GM21390 (cell line): ENCODE measurements at regions not wholly inside any gene's neighbourhood (a gene's known extent, or its start where the extent isn't known, plus 50 kb on each side); places are given as distances from the start of the nearest gene placed in this dataset.
"Not testable (repeated sequence)": the region's sequence is repeated elsewhere in the genome, so short reads cannot be mapped to it uniquely, and the experiment has no call there.

Experiments used
- ATAC-seq: cut with Tn5 transposase; IDR thresholded peaks from one replicate; pipeline ENCODE4 v1.9.1; 2021; ENCODE audit not compliant: unreplicated experiment

- no peak for ATAC-seq
These were observed 1829.0 kb upstream of the MIR17HG start for GRCh38 chr13:89518289-89519077.

- no peak for ATAC-seq
These were observed 1827.0 kb upstream of the MIR17HG start for GRCh38 chr13:89520468-89520867.

DNA sequence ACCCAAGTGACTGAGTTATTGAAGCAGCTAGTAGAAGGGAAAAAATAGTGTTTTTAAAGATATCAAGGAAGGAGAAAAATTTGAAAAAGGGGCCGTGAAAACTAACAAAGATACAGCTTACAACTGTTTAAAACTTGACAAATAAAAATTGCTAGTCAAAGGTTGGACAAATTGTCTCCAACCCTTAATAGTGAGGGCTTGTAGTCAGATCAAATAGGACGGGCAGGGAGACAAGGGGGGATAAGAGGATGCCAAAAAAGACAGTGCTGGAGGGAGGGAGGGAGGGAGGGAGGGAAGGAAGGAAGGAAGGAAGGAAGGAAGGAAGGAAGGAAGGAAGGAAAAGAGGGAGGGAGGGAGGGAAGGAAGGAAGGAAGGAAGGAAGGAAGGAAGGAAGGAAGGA is 1825.8 kb upstream of the MIR17HG start:
- ATAC-seq: not testable (repeated sequence)

DNA sequence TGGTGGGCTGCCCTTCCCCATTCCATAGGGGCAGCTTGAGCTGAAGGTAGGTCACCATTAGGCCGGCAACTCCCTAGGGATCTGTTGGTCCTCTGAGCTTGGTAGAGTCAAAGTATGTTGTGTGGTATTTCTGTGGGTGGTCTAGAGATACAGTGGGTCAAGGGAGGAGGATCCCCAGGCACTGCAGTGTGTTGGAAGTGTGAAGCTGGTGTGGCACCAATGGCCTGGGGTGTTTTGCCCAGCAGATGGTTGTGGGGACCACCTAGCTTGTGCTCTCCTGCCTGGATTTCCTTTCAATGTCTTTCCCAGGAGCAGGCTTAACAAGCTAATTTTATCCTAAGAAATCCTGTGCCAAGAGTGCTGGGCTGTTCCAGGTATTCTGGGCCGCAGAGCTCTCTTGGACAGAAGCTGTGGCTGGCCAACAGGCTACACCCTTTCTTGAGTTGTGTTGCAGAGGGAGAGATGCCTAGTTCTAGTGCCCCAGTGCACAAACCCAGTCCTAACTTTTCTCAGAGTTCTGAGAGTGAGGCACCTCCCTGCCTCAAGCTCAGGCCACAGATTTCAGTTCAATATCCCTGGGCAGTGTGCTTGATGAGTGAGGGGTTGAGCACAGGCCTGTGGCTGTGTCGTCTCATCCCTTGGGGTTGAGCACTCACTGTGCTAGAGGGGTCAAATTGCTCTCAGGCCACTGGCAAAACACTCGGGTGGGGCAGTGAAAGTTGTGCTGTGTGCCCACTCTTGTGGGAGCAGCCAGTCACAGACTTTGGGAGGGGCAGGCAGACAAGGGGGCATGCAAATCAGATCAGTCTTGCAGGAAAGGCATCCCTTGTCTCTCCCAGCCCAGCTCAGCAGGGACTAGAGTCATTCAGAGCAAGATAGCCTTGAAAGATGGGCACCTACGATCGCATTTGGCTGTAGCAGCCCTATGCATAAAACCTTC is 1806.1 kb upstream of the MIR17HG start:
- ATAC-seq: no peak

DNA sequence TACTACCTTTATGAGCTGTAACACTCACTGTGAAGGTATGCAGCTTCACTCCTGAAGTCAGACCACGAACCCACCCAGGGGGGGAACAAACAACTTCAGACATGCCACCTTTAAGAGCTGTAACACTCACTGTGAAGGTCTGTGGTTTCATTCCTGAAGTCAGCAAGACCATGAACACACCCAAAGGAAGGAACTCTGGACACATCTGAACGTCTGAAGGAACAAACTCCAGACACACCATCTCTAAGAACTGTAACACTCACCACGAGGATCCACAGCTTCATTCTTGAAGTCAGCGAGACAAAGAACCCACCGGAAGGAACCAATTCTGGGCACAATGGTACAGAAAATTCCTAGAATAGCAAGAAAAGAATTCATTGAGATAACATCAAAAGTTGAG is 1796.5 kb upstream of the MIR17HG start:
- ATAC-seq: no peak

DNA sequence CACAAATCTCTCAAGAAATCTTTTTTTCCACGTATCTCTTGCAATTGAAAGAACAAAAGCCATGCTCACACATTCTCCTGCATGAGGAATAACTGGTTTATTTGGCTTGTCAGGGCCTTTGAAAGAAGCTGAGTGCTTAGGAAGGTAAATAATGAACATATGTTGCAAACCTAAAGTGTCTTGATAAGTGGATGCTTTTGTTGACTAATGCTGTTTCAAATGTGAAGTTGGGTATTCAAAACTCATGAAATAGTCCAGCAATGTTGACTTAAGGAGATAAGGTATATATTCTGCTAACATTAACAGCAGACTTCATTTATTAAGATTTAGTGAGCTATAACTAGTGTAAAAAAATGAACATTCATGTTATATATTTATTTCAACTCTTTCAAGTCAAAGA is 1792.7 kb upstream of the MIR17HG start:
- ATAC-seq: no peak

DNA sequence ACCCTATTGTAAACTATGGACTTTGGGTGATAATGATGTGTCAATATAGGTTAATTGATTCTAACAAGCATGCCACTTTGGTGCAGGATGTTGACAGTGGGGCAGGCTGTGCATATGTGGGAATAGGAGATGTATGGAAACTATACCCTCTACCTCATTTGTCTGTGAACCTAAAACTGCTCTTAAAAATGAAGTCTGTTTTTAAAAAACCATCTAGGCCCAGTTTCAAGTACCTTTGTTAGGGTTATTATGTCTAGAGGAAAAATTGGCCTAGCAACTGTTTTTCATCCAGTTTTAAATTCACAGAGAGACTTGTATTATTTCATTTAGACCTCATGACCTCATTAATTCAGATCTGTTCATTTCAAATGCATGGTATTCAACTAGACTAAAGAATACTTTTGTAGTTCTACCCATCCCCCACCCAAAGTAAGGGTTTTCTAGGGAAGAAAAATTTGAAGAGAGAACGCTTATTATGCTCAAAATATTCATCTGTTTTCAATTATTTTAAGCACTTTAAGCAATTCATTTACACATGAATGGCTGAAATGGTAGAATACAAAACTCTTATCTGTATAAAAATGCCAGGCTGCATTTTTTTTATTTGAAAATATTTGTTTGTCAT is 1781.9 kb upstream of the MIR17HG start:
- no peak for ATAC-seq

- ATAC-seq: no peak
These were observed 1780.5 kb upstream of the MIR17HG start for GRCh38 chr13:89567025-89567424.

GRCh38 chr13:89568276-89568675 is 1779.2 kb upstream of the MIR17HG start:
- ATAC-seq: no peak

DNA sequence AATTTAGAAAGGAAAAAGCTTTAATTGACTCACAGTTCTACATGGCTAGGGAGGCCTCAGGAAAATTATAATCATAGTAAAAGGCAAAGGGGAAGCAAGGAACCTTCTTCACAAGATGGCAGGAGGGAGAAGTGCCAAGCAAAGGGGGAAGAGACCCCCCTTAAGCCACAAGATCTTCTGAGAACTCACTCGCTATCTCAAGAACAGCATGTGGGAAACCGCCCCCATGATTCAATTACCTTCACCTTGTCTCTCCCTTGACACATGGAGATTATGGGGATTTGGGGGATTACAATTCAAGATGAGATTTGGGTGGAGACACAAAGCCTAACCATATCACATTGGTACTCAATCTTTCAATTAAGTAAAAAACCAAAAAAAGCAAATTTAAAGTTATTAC is 1778.7 kb upstream of the MIR17HG start:
- no peak for ATAC-seq

- no peak for ATAC-seq
These were observed 1775.8 kb upstream of the MIR17HG start for GRCh38 chr13:89571676-89572075.

- no peak for ATAC-seq
These were observed 1773.4 kb upstream of the MIR17HG start for GRCh38 chr13:89574077-89574476.

DNA sequence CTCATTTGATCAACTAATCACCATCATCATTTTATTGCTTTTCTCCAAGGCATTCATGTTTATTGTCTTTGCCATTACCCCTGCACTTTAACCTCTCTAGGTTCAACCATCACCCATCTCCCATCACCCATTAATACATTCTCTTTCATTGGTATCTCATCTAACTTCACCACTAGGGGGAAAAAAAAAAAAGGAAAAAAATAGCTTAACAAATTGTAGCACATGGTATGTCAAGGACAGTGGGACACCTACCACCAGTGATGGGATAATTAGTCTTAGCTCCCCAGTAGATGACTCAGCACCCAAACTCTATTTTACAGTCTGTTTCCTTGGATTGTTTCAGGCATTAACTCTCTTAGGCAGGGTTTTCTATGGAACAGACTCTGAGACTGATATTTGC is 1770.2 kb upstream of the MIR17HG start:
- ATAC-seq: no peak

DNA sequence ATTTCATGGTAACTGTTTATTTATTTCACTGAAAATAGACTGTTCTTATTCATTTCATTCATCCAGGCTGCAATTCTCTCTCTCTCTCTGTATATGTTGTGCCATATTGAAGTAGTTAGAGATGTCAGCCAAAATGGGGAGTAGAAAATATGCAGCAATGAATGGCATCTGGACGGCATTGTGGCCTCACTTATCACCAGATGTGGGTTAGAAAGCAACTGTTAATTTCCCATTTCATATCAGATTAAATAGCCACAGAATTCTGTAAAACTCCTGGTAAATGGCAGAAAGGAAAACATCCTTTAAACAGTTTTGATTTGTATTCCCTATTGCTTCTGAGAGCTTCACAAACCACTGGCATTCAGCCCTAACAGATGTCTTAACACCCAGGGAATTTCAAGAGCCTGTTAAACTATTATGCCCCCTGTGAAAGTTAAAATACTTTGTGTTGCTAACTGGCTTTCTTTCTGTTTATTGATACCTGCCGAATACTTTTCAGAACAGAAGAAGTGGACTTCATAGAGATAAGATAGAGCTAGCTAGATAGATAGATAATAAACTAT is 1763.3 kb upstream of the MIR17HG start:
- no peak for ATAC-seq

DNA sequence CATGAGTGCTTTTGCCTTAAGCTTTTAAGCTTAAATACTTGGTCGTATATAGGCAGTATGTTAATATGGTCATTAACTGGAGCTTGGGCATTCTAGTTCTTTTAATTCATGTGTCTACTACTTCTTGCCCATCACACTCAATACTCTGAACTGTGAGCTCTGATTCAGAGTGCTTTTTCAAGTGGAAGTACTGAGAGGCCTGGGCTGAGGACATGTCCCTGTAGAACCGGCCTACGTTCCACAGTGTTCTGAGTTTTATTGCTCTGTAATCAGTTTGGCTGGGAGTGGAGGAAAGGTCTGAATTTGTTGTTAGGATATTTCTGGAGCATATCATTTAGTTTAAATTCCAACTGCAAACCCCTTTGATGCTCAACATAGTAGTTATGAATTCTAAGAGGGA is 1744.8 kb upstream of the MIR17HG start:
- ATAC-seq: no peak

DNA sequence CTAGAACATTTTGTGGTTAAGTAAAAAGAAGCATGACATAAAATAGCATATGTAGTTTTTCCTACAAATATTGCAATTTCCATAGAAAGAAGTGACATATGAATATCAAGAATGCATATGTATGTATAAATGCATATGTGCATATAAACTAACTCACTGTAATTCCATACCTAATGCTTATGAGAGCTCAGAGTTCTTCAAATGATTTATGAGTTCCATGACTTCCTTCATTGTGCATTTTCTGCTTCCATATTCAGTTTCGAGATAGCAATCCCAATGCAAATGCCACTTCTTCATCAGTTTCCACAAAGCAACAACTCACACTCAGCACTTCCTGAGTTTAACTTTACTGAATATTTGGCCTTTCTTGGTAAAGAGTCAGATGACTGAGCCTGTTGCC is 1744.3 kb upstream of the MIR17HG start:
- ATAC-seq: no peak

DNA sequence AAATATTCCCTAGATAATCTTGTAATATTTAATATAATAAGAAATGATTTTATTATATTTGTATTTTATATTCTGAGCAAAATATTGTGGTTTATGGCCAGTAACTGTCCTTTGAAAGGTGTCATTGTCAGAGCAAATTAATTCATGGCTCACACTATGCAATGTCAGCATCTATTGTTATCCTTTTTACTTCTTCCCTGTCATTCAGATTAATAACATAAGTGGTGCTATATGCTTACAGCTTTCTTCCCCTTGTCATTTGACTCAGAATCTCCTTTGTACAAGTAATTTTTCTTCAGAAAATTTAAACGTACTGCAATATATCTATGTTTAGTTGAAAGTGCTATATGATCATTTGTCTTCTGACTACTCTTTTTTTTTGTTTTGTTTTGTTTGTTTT is 1738.2 kb upstream of the MIR17HG start:
- ATAC-seq: no peak

- no peak for ATAC-seq
These were observed 1737.2 kb upstream of the MIR17HG start for GRCh38 chr13:89610331-89610730.

- no peak for ATAC-seq
These were observed 1736.6 kb upstream of the MIR17HG start for GRCh38 chr13:89610881-89611280.

GRCh38 chr13:89627996-89628395 is 1719.5 kb upstream of the MIR17HG start:
- no peak for ATAC-seq

DNA sequence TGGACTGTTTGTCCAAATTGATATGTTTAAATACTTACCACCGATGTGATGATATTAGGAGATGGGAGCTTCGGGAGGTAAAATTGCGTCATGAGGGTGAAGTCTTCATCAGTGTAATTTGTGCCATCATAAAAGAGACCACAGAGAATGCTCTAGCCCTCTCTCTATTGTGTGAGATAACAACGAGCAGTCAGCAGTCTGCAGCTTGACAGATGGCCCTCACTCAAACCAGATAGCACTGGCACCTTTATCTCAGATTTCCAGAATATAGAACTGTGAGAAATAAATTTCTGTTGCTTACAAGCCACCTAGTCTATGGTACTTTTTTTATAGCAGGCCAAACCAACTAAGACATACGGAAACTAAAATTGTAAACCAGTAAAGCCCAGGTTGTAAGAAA is 1718.9 kb upstream of the MIR17HG start:
- ATAC-seq: no peak
